PFSK-1 (cell line): ENCODE measurements at regions not wholly inside any gene's neighbourhood (a gene's known extent, or its start where the extent isn't known, plus 50 kb on each side); places are given as distances from the start of the nearest gene placed in this dataset.

Source experiments
- POLR2AphosphoS5 ChIP-seq: IDR thresholded peaks from 2 replicates; pipeline ENCODE4 v1.6.1; 2012; ENCODE audit warnings: low read depth, mild to moderate bottlenecking, control low read depth, low read length, moderate library complexity
- REST ChIP-seq, 2 experiments: IDR thresholded peaks; 2 replicates each; pipeline versions ENCODE4 v1.6.1 to v1.8.0; 2011 to 2012; ENCODE audit warnings: low read depth in 2 of 2, low read length in 2 of 2, control low read depth in 1 of 2, inconsistent platforms in 1 of 2, mild to moderate bottlenecking in 1 of 2, moderate library complexity in 1 of 2; ENCODE audit not compliant: insufficient read depth in 1 of 2
- SIN3A ChIP-seq: IDR thresholded peaks from 2 replicates; pipeline ENCODE4 v1.6.1; 2012; ENCODE audit warnings: mild to moderate bottlenecking, low read length, moderate library complexity, borderline replicate concordance; ENCODE audit not compliant: insufficient read depth
- TAF1 ChIP-seq: IDR thresholded peaks from 2 replicates; pipeline ENCODE4 v1.6.1; 2012; ENCODE audit warnings: low read length, control low read depth, borderline replicate concordance; ENCODE audit not compliant: insufficient read depth

GRCh38 chr7:119177863-119178262 is 953.4 kb downstream of the ANKRD7 start:
- TF ChIP-seq POLR2AphosphoS5 = no peak
- no peak for TF ChIP-seq SIN3A
- TF ChIP-seq REST (IDR thresholded peaks at IDR 0.05; ENCODE audit: insufficient read depth in 1 of 2, low read depth in 2 of 2, low read length in 2 of 2) = no peak
- TF ChIP-seq TAF1 = no peak
